ENCODE measurements at regions not wholly inside any gene's neighbourhood (a gene's known extent, or its start where the extent isn't known, plus 50 kb on each side); places are given as distances from the start of the nearest gene placed in this dataset.
"Not testable (repeated sequence)": the region's sequence is repeated elsewhere in the genome, so short reads cannot be mapped to it uniquely, and the experiment has no call there.

GRCh38 chr2:87275974-87276629 lies 254.5 kb upstream of the PLGLB1 start:
- not testable (repeated sequence) for DNase-seq

GRCh38 chr2:87276673-87277072 lies 255.0 kb upstream of the PLGLB1 start:
- not testable (repeated sequence) for DNase-seq

- not testable (repeated sequence) for DNase-seq
Observed at GRCh38 chr2:87277734-87278133, 256.1 kb upstream of the PLGLB1 start.

DNA sequence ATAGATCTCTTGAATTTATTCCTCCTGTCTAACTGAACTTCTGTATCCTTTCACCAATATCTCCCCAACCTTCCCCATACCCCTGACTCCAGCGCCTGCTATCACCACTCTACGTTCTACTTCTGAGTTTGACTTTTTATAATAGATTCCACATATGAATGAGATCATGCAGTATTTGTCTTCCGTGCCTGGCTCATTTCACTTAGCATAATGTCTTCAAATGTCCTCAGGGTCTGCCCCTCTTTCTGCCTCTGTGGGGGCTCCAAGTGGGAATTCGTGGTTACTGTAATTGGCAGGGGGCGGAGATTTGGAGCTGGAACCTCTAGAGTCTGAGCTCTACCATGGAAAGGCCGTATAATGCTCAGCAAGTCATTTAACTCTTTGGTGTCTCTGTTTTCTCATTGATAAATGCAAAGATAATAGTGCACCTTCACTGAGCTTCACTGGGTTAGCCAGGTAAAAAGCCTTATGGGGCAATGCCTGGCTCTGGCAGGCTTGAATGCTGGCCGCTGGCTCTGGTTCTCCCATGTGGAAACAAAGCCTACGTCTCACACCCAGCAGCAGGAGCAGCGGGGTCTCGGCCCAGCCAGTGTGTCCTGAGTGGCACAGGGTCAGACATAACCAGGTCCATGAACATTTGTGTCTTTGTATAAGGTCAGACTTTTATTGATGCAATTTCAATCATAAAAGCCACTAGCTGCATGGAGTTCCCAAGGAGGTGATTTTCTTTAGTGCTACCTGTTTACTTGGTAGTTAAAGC lies 259.1 kb upstream of the PLGLB1 start:
- DNase-seq, result not testable (repeated sequence)

GRCh38 chr2:87283735-87284470 lies 262.3 kb upstream of the PLGLB1 start:
- DNase-seq, result not testable (repeated sequence)

GRCh38 chr2:87284471-87284772 lies 262.8 kb upstream of the PLGLB1 start:
- not testable (repeated sequence) for DNase-seq

GRCh38 chr2:87285139-87285538 lies 263.5 kb upstream of the PLGLB1 start:
- not testable (repeated sequence) for DNase-seq

DNA sequence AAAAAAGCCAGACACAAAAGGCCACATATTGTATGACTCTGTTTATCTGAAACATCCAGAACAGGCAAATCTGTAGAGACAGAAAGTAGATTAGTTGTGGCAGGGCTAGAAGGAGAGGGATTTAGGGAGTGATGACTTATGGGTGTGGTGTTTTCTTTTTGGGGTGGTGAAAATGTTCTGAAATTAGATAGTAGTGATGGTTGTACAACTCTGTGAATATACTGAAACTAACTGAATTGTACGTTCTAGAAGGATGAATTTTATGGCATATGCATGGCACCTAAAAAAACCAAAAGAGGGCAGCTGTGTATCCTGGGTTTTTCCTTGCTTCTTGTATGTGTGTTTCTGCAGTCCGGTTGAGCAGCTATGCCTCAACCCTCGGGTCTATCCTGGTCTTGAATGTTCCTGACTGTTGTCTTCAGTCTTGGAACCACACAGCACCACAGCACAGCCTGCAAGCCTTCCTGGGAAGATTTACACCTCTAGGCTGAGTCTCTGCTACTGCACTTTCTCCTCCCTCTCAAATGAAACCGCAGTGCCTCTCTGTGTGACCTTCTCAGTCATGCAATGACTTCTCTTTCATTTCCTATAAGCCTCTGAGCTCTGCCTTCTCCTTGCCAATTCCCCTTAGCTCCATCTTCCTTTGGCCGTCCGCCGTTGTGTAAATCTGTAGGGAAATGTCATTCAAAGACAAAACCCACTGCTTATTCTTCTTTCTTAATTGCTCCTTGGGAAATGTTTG lies 269.1 kb upstream of the PLGLB1 start:
- not testable (repeated sequence) for DNase-seq

GRCh38 chr2:87291400-87292200 lies 270.0 kb upstream of the PLGLB1 start:
- DNase-seq, result peak; percentile 80 to 83

DNA sequence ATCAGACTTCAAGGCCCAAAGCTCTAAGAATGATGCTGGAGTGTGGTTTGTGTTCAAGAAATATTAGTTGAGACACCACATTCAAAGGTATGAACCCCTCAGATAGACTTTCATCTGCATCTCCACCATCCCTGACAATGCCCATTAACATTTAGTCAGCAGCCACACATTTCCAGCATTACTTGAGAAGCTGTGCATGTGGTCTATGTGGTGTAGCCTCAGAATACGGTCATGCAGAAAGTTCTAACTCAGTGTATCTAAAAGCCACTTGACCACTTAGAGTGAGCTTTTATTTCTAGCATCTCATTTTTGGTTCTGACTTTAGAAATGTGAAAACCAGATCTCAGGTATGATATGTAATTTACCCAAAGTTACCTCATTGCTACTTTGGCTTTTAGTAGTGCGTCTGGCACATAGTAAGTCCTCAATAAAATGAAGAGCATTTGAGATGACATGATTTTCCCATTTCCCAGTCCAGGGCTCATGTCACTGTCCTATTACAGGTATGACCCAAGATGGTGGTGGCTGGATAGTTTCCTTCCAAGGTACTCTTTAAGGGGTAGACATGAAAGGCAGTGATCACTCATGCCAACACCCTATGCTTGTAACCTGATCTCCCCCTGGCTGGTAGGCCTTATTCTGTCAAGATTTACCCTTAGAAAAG lies 272.4 kb upstream of the PLGLB1 start:
- not testable (repeated sequence) for DNase-seq

- DNase-seq, result not testable (repeated sequence)
Observed at GRCh38 chr2:87295135-87295534, 273.5 kb upstream of the PLGLB1 start.

GRCh38 chr2:87301349-87301748 lies 279.7 kb upstream of the PLGLB1 start:
- not testable (repeated sequence) for DNase-seq

DNA sequence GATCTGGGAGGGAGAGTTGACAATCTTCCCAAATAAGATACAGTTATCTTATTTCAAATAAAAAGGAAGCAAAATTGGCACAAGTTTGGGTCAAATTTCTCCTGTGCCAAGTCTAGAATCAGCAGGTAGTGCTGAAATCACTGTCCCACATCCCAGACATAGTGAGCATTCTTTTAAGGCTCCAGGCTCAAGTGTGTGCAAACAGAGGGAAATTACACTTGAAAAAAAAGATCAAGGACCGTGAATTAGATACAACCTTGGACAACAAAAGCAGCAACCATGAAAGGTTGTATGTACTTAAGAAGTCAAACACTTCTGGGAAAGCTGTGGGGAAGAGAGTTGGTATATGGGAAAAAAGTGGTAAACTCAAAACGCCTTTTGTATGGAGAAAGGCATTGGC lies 280.2 kb upstream of the PLGLB1 start:
- not testable (repeated sequence) for DNase-seq

DNA sequence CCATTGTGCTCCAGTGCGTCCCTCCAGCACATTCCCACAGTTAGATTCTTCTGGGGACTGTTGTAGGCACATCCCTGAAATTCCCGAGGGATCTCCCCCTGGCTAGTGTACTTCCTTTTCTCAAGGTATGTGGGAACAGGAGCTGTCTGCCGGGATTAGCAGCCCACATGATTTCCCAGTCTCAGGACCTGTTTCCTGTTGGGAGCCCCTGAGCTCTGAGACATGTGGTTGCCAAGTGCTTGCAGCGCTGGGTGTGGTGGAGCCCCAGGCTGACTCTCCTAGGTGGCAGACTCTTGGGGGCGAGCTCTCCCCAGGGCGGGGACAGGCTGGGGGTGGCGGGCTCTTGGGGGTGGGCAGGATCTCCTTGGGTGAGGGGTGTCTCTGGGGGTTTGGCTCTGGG lies 287.0 kb upstream of the PLGLB1 start:
- not testable (repeated sequence) for DNase-seq

GRCh38 chr2:87309785-87310184 lies 288.1 kb upstream of the PLGLB1 start:
- DNase-seq, result not testable (repeated sequence)

DNA sequence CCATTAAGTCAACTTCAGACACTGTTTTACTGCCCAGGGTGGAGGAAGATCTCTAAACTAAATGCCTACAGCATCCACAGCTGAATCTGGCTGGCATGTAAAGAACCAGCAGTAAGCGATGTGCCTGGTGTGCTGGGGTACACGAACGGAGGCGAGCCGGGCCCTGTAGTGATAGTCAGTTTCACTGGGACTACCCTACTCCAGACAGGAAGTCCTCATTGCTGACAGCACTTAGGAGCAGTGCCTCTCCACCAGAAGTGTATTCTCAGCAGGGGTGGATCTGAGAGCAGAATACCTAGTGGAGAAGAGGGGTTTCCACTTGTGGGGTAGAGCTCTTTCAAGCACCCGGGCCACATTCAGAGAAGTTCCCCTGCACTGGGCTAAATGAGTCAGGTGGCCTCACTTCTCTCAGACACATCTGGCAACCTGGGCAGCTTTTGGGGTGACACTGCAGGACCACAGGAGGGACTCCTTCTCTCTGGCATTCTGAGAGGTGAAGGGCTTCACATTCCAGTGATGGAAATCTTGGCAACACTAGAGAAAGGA lies 290.3 kb upstream of the PLGLB1 start:
- not testable (repeated sequence) for DNase-seq

DNA sequence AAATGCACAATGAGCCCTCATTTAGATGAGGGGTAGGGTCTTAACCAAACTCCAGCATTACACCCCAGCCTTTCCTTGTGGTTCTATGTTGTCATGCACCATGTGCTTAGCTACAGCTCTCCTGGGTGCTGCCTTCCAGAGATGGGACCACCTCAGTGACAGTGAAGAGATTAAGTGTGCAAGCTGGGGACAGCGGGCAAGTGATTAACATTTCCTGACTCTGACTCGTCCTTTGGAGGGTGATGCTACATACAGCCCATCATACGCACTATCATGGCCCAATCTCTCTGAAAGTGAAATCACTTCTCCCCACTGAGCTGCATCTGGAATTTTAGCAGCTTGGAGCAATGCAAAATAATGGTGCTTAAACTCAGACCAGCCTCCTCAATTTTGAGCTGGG lies 293.0 kb upstream of the PLGLB1 start:
- DNase-seq, result peak in 1 of 2 donors; percentile 3

- DNase-seq, result peak in 1 of 2 donors; percentile 3
Observed at GRCh38 chr2:87315183-87315902, 293.7 kb upstream of the PLGLB1 start.

GRCh38 chr2:87317193-87317592 lies 295.5 kb upstream of the PLGLB1 start:
- not testable (repeated sequence) for DNase-seq

DNA sequence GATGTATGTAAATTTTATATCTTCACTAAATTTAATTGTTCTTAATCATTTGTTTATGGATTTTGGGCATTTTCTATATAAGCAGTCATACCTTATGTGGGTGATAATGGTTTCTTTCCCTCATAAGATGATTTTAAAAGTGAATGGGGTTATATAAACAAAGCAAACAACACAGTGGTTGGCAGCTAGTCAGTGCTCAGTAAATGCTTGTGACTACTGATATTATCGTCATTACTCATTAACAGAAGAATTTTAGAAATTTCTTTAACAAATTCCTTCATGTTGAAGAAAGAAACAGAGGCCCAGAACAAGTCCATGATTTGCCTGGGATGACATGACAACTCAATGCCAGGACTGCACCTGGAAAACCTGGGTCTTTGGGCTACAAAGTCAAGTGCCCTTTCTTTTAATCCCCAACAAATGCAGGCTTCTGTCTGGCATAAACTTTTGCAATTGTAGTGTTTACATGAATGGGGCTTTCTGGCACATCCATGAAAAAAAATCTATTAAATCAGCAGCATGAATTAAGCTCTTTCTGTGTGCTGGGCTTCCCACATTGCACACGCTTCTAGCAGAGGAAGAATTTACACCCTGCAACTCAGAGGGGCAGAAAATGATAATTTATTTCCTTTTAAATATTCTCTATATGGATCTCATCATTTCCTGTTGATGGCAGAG lies 297.3 kb upstream of the PLGLB1 start:
- DNase-seq, result not testable (repeated sequence)
